WTC11 (cell line): ENCODE measurements at regions not wholly inside any gene's neighbourhood (a gene's known extent, or its start where the extent isn't known, plus 50 kb on each side); places are given as distances from the start of the nearest gene placed in this dataset.
"Not testable (repeated sequence)": the region's sequence is repeated elsewhere in the genome, so short reads cannot be mapped to it uniquely, and the experiment has no call there.

Experiments used
- TEAD4 ChIP-seq: sonication (generic); formaldehyde crosslinking; IDR thresholded peaks from 2 replicates; pipeline ENCODE4 v1.8.0; 2022; ENCODE audit warnings: mild to moderate bottlenecking, missing genetic modification reagents
- TF ChIP-seq, protein P1 (sequence below): sonication (generic); formaldehyde crosslinking; IDR thresholded peaks from 2 replicates; pipeline ENCODE4 v1.8.0; 2022; ENCODE audit warnings: mild to moderate bottlenecking, missing genetic modification reagents
- TF ChIP-seq, protein P2 (sequence below): fragments of 250-450 bp; sonication (Bioruptor Pico); IDR thresholded peaks from 2 replicates; pipeline ENCODE4 v2.1.2; 2022; ENCODE audit warnings: mild to moderate bottlenecking, moderate library complexity

DNA sequence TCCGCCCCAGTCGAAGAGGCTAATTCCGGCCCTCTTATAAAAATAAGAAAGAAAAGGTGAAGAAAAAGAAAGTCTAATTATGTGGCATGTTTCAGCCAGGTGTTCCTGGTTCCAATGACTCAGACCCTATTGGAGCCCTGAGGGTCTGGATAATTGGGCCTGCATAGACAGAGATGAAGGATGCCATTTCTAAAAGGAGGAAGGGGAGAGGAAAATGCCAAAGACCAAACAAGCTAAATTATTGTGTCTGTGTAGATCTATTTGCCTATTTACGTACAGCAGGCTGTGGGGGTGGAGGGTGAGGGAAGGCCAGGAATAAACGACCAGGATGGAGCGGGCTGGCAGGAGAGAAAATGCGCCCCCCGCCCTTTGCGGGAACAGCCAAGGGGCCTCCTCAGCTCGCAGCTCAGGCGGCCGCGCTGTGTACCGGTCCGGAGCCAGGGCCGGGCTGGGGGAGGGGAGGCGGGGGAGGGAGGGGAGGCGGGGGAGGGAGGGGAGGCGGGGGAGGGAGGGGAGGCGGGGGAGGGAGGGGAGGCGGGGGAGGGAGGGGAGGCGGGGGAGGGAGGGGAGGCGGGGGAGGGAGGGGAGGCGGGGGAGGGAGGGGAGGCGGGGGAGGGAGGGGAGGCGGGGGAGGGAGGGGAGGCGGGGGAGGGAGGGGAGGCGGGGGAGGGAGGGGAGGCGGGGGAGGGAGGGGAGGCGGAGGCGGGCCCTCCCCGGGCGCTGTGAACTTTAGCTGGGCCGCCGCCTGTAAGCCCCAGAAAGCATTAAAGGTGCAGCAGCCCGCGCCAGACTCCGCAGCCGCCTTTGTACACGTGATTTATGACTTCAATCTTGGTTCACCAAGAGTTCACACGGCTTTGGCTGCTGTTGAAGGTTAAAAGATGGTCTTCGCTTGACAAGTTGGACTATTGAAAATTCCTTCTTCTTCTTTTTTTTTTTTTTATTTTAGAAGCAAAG, 113.0 kb upstream of the FOXD4L5 start:
- TF ChIP-seq TEAD4 (CRISPR knock-in tag), result not testable (repeated sequence)
- TF ChIP-seq, protein P1, sequence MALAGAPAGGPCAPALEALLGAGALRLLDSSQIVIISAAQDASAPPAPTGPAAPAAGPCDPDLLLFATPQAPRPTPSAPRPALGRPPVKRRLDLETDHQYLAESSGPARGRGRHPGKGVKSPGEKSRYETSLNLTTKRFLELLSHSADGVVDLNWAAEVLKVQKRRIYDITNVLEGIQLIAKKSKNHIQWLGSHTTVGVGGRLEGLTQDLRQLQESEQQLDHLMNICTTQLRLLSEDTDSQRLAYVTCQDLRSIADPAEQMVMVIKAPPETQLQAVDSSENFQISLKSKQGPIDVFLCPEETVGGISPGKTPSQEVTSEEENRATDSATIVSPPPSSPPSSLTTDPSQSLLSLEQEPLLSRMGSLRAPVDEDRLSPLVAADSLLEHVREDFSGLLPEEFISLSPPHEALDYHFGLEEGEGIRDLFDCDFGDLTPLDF (CRISPR knock-in tag), result not testable (repeated sequence)
- TF ChIP-seq, protein P2, sequence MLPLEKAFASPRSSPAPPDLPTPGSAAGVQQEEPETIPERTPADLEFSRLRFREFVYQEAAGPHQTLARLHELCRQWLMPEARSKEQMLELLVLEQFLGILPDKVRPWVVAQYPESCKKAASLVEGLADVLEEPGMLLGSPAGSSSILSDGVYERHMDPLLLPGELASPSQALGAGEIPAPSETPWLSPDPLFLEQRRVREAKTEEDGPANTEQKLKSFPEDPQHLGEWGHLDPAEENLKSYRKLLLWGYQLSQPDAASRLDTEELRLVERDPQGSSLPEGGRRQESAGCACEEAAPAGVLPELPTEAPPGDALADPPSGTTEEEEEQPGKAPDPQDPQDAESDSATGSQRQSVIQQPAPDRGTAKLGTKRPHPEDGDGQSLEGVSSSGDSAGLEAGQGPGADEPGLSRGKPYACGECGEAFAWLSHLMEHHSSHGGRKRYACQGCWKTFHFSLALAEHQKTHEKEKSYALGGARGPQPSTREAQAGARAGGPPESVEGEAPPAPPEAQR, result not testable (repeated sequence)
